Ectodermal cell (in vitro differentiated cells): ENCODE measurements at regions not wholly inside any gene's neighbourhood (a gene's known extent, or its start where the extent isn't known, plus 50 kb on each side); places are given as distances from the start of the nearest gene placed in this dataset.

Experiments used
- H3K27ac ChIP-seq: 2 replicates; pipeline ENCODE4 v1.7.0; 2013; ENCODE audit warnings: mild to moderate bottlenecking, low read depth, low read length; ENCODE audit not compliant: insufficient read depth, poor library complexity, severe bottlenecking
- H3K27me3 ChIP-seq: 2 replicates; pipeline ENCODE4 v1.7.0; 2013; ENCODE audit warnings: mild to moderate bottlenecking, low read length; ENCODE audit not compliant: insufficient read depth, control insufficient read depth, poor library complexity, severe bottlenecking
- H3K36me3 ChIP-seq: one replicate; pipeline ENCODE4 v1.7.0; 2013; ENCODE audit warnings: low read length; ENCODE audit not compliant: control insufficient read depth, insufficient read depth
- H3K4me1 ChIP-seq: one replicate; pipeline ENCODE4 v1.7.0; 2013; ENCODE audit warnings: low read length; ENCODE audit not compliant: control insufficient read depth, insufficient read depth
- H3K4me3 ChIP-seq: 2 replicates; pipeline ENCODE4 v1.7.0; 2013; ENCODE audit warnings: low read depth, low read length, control low read depth; ENCODE audit not compliant: insufficient read depth
- H3K9me3 ChIP-seq: 2 replicates; pipeline ENCODE4 v1.7.0; 2013; ENCODE audit warnings: mild to moderate bottlenecking, low read length, moderate library complexity; ENCODE audit not compliant: control insufficient read depth
- WGBS, 2 experiments: methylation state at CpG; one replicate each; pipeline ENCODE4 v1.1.7; 2013; ENCODE audit warnings: missing lambda C conversion rate in 2 of 2; 5-methylcytosine and 5-hydroxymethylcytosine counted together

GRCh38 chr11:80616070-80616800, 1175.4 kb upstream of the TENM4 start:
- Histone ChIP-seq H3K27me3 (no peaks in the 10 kb centered on the region), H3K9me3 (no peaks in the 10 kb centered on the region), H3K27ac (no peak overlapping the region), H3K36me3 (no peaks in the 10 kb centered on the region), H3K4me3 (no peak overlapping the region), H3K4me1 (no peaks in the 10 kb centered on the region)
- 90% methylated on average over 2 to 4 of the region's 4 CpGs for WGBS, 2 experiments

DNA sequence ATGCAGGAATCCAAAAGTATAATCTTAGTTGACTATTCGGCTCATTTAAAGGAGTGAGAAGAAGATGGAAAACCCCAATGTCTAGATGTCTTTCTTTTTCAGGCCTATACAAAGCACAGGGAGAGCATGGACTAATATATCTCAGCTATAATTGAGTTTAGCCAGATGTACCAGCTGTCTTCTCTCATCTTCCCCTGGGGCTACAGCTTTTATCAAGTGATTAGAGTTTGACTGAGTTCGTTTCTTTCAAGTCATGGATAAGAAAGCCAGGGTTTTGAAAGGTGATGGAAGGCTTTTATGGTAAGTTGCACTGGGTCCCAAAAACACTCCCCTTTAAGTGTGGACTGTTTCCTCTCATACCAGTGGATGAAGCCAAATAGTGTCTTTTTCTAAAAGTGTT, 1172.8 kb upstream of the TENM4 start:
- H3K27ac ChIP-seq = no peak overlapping the region
- H3K36me3 ChIP-seq = no peaks in the 10 kb centered on the region
- 68 to 88% methylated on average over 2 of the region's 2 CpGs for WGBS, 2 experiments
- H3K9me3 ChIP-seq = no peaks in the 10 kb centered on the region
- no peak overlapping the region for H3K4me3 ChIP-seq
- H3K4me1 ChIP-seq = no peaks in the 10 kb centered on the region
- H3K27me3 ChIP-seq = no peaks in the 10 kb centered on the region

DNA sequence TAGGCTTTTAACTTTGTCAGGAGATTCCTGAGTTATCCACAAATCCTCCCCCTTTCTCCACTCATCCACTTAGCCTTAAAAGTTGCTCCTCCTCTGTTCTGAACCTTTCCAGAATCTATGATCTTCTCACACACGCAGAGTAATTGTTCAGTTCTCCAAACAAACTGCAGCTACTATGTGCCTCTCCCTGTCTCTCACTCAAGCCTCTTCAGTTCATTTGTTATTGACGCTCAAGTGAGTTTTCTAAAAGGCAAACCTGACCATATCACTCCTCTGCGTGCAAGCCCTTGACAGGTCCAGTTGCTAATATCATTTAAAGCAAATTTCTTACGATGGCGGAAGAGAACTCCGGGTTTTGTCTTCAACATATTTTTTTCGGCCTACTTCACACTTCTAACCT, 1169.7 kb upstream of the TENM4 start:
- WGBS, 2 experiments = 91% methylated on average over 7 of the region's 7 CpGs
- Histone ChIP-seq H3K36me3 (no peaks in the 10 kb centered on the region), H3K27me3 (no peaks in the 10 kb centered on the region), H3K27ac (no peak overlapping the region), H3K9me3 (no peaks in the 10 kb centered on the region), H3K4me3 (no peak overlapping the region), H3K4me1 (no peaks in the 10 kb centered on the region)

- Histone ChIP-seq H3K27ac (no peak overlapping the region), H3K27me3 (no peaks in the 10 kb centered on the region), H3K36me3 (no peaks in the 10 kb centered on the region), H3K4me1 (no peaks in the 10 kb centered on the region), H3K9me3 (no peaks in the 10 kb centered on the region), H3K4me3 (no peak overlapping the region)
- WGBS, 2 experiments = 100% methylated on average over 2 of the region's 2 CpGs; no CpG with 5 or more reads in 1 of the 2 experiments
Observed at GRCh38 chr11:80603472-80603871, 1162.6 kb upstream of the TENM4 start.

- no peaks in the 10 kb centered on the region for H3K27me3 ChIP-seq
- no peak overlapping the region for H3K4me3 ChIP-seq
- H3K36me3 ChIP-seq = no peaks in the 10 kb centered on the region
- no peaks in the 10 kb centered on the region for H3K4me1 ChIP-seq
- no peaks in the 10 kb centered on the region for H3K9me3 ChIP-seq
- no peak overlapping the region for H3K27ac ChIP-seq
- 93 to 97% methylated on average over 6 of the region's 6 CpGs for WGBS, 2 experiments
Observed at GRCh38 chr11:80598905-80599304, 1158.1 kb upstream of the TENM4 start.

GRCh38 chr11:80596291-80596810, 1155.5 kb upstream of the TENM4 start:
- Histone ChIP-seq H3K27me3 (no peaks in the 10 kb centered on the region), H3K4me1 (no peaks in the 10 kb centered on the region), H3K9me3 (no peaks in the 10 kb centered on the region), H3K36me3 (no peaks in the 10 kb centered on the region), H3K27ac (no peak overlapping the region), H3K4me3 (no peak overlapping the region)
- WGBS, 2 experiments = 97% methylated on average over 3 of the region's 3 CpGs

- Histone ChIP-seq H3K36me3 (no peaks in the 10 kb centered on the region), H3K4me1 (no peaks in the 10 kb centered on the region), H3K27me3 (no peaks in the 10 kb centered on the region), H3K4me3 (no peak overlapping the region), H3K9me3 (no peaks in the 10 kb centered on the region), H3K27ac (no peak overlapping the region)
- 90 to 91% methylated on average over 2 to 4 of the region's 4 CpGs for WGBS, 2 experiments
Observed at GRCh38 chr11:80595011-80595410, 1154.2 kb upstream of the TENM4 start.

GRCh38 chr11:80593648-80594374, 1153.0 kb upstream of the TENM4 start:
- WGBS, 2 experiments = 83 to 93% methylated on average over 2 of the region's 2 CpGs
- H3K9me3 ChIP-seq = no peaks in the 10 kb centered on the region
- H3K27me3 ChIP-seq = no peaks in the 10 kb centered on the region
- no peaks in the 10 kb centered on the region for H3K36me3 ChIP-seq
- H3K4me1 ChIP-seq = no peaks in the 10 kb centered on the region
- no peak overlapping the region for H3K4me3 ChIP-seq
- no peak overlapping the region for H3K27ac ChIP-seq

DNA sequence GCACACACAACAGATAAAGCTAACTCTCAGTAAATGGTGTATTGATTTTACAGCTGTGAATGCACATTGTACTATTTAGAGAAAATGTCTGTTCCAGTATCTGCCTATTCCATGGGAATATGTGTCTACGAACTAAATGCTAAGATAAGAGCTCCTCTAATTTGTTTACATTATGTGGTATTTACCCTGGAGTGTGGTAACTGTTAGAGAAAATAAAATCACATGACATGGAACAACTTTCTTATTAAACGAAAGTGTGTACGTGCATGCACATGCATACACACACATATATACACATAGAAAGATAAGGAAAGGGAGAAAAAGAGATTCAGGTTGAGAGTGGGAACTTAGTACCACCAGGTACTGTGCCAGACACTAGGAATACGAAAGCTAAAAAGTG, 1151.7 kb upstream of the TENM4 start:
- 91 to 96% methylated on average over 1 to 2 of the region's 4 CpGs for WGBS, 2 experiments
- H3K27me3 ChIP-seq = no peaks in the 10 kb centered on the region
- no peaks in the 10 kb centered on the region for H3K9me3 ChIP-seq
- H3K27ac ChIP-seq = no peak overlapping the region
- H3K36me3 ChIP-seq = no peaks in the 10 kb centered on the region
- H3K4me1 ChIP-seq = no peaks in the 10 kb centered on the region
- no peak overlapping the region for H3K4me3 ChIP-seq

DNA sequence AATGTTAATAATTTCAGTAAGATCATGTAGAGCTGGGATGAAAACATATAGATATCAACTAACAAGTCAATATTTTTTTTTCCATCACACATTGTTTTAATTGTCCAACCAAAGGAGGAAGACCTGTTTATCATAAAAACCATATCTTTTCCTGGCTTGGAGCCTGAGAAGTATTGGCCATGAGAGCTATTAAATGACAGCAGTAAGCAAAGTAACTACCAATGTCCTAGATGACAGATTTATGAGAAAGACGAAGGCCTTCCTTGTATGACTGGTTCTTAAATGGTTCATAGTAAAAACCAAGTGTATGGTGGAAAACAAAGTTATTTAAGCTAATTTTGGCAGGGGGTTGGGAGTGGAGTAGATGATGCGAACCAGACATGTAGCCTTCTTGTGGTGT, 1147.1 kb upstream of the TENM4 start:
- no peaks in the 10 kb centered on the region for H3K27me3 ChIP-seq
- WGBS, 2 experiments = 98% methylated on average over 2 of the region's 2 CpGs
- no peaks in the 10 kb centered on the region for H3K9me3 ChIP-seq
- H3K4me3 ChIP-seq = no peak overlapping the region
- H3K36me3 ChIP-seq = no peaks in the 10 kb centered on the region
- H3K4me1 ChIP-seq = no peaks in the 10 kb centered on the region
- H3K27ac ChIP-seq = no peak overlapping the region
